ENCODE measurements at regions not wholly inside any gene's neighbourhood (a gene's known extent, or its start where the extent isn't known, plus 50 kb on each side); places are given as distances from the start of the nearest gene placed in this dataset.

- no peak overlapping the region for H3K27ac Mint-ChIP-seq (ENCODE audit: unreplicated experiment)
- TF ChIP-seq CTCF (conservative IDR thresholded peaks at IDR 0.05), result no peak
- no peaks in the 10 kb centered on the region for H3K27me3 Mint-ChIP-seq (ENCODE audit: low read depth)
- H3K36me3 Mint-ChIP-seq (ENCODE audit: low read depth), result no peaks in the 10 kb centered on the region
- no peak for DNase-seq (ENCODE audit: low read depth, low spot score)
- peaks cover 3% of the 10 kb centered on the region for H3K9me3 Mint-ChIP-seq
- no peak overlapping the region for H3K4me3 Mint-ChIP-seq
- no peaks in the 10 kb centered on the region for H3K4me1 Mint-ChIP-seq
Observed at GRCh38 chr20:10733122-10733521, 59.3 kb upstream of the JAG1 start.

- Mint-ChIP-seq H3K27me3 (ENCODE audit: low read depth) (no peaks in the 10 kb centered on the region), H3K9me3 (peaks cover 2% of the 10 kb centered on the region)
- no peak for DNase-seq (ENCODE audit: low read depth, low spot score)
Observed at GRCh38 chr20:10735195-10735949, 61.6 kb upstream of the JAG1 start.

GRCh38 chr20:10739134-10739533 is 65.3 kb upstream of the JAG1 start:
- no peaks in the 10 kb centered on the region for H3K27me3 Mint-ChIP-seq (ENCODE audit: low read depth)
- H3K4me1 Mint-ChIP-seq, result no peaks in the 10 kb centered on the region
- no peak overlapping the region for H3K4me3 Mint-ChIP-seq
- DNase-seq (ENCODE audit: low read depth, low spot score), result no peak
- H3K36me3 Mint-ChIP-seq (ENCODE audit: low read depth), result no peaks in the 10 kb centered on the region
- no peak overlapping the region for H3K27ac Mint-ChIP-seq (ENCODE audit: unreplicated experiment)
- no peak for TF ChIP-seq CTCF (conservative IDR thresholded peaks at IDR 0.05)
- H3K9me3 Mint-ChIP-seq, result peaks cover 2% of the 10 kb centered on the region

More at GRCh38 chr20:10735195-10735949, 61.6 kb upstream of the JAG1 start:
- TF ChIP-seq CTCF (conservative IDR thresholded peaks at IDR 0.05), result no peak
- Mint-ChIP-seq H3K4me3 (no peak overlapping the region), H3K4me1 (no peaks in the 10 kb centered on the region), H3K36me3 (ENCODE audit: low read depth) (no peaks in the 10 kb centered on the region), H3K27ac (ENCODE audit: unreplicated experiment) (no peak overlapping the region)

- Mint-ChIP-seq H3K4me3 (no peak overlapping the region), H3K9me3 (peaks cover 2% of the 10 kb centered on the region), H3K27ac (ENCODE audit: unreplicated experiment) (no peak overlapping the region), H3K36me3 (ENCODE audit: low read depth) (no peaks in the 10 kb centered on the region), H3K27me3 (ENCODE audit: low read depth) (no peaks in the 10 kb centered on the region), H3K4me1 (no peaks in the 10 kb centered on the region)
- DNase-seq (ENCODE audit: low read depth, low spot score), result no peak
- no peak for TF ChIP-seq CTCF (conservative IDR thresholded peaks at IDR 0.05)
Observed at GRCh38 chr20:10739566-10739965, 65.8 kb upstream of the JAG1 start.

GRCh38 chr20:10741060-10741459 is 67.3 kb upstream of the JAG1 start:
- no peaks in the 10 kb centered on the region for H3K4me1 Mint-ChIP-seq
- no peak overlapping the region for H3K27ac Mint-ChIP-seq (ENCODE audit: unreplicated experiment)
- DNase-seq (ENCODE audit: low read depth, low spot score), result no peak
- no peak for TF ChIP-seq CTCF (conservative IDR thresholded peaks at IDR 0.05)
- H3K36me3 Mint-ChIP-seq (ENCODE audit: low read depth), result no peaks in the 10 kb centered on the region
- H3K9me3 Mint-ChIP-seq, result peaks cover 6% of the 10 kb centered on the region
- H3K27me3 Mint-ChIP-seq (ENCODE audit: low read depth), result no peaks in the 10 kb centered on the region
- no peak overlapping the region for H3K4me3 Mint-ChIP-seq

All from neural crest cell (in vitro differentiated cells).